WTC11 (cell line): ENCODE measurements at regions not wholly inside any gene's neighbourhood (a gene's known extent, or its start where the extent isn't known, plus 50 kb on each side); places are given as distances from the start of the nearest gene placed in this dataset.

ENCODE experiments used
- ATAC-seq: fragments of 200-7000 bp; cut with Tn5 transposase; 2 replicates; pipeline ENCODE4 v1.10.0; 2021; ENCODE audit warnings: mild to moderate bottlenecking, moderate library complexity
- CTCF ChIA-PET: fragments of 300-600 bp; sonication (Branson Sonifier 250); formaldehyde crosslinking; loops from one replicate; lab custom pipeline; 2021; ENCODE audit warnings: antibody characterized with exemption; lab: Charles Lee
- POLR2A ChIA-PET: fragments of 350-600 bp; sonication (Branson Sonifier 250); formaldehyde crosslinking; loops from one replicate; lab custom pipeline; 2021; ENCODE audit warnings: antibody characterized with exemption; lab: Charles Lee
- DNase-seq: peaks from one replicate; pipeline ENCODE4 v3.0.0; 2021; ENCODE audit warnings: low spot score
- H3K27ac Mint-ChIP-seq: 2 replicates; pipeline ENCODE4 v1.8.0; 2021; ENCODE audit warnings: mixed read lengths
- H3K27me3 Mint-ChIP-seq: 2 replicates; pipeline ENCODE4 v1.8.0; 2021; ENCODE audit warnings: low read depth, mild to moderate bottlenecking, moderate library complexity, mixed read lengths
- H3K36me3 Mint-ChIP-seq: 2 replicates; pipeline ENCODE4 v1.8.0; 2021; ENCODE audit warnings: mixed read lengths
- H3K4me1 Mint-ChIP-seq: 2 replicates; pipeline ENCODE4 v1.8.0; 2022; ENCODE audit warnings: mixed read lengths
- H3K4me3 Mint-ChIP-seq: 2 replicates; pipeline ENCODE4 v1.8.0; 2021; ENCODE audit warnings: mild to moderate bottlenecking, moderate library complexity, mixed read lengths
- H3K9me3 Mint-ChIP-seq: 2 replicates; pipeline ENCODE4 v1.8.0; 2021; ENCODE audit warnings: mixed read lengths
- ATF1 ChIP-seq: sonication (generic); formaldehyde crosslinking; IDR thresholded peaks from 2 replicates; pipeline ENCODE4 v1.8.1; 2023; ENCODE audit warnings: mild to moderate bottlenecking, moderate library complexity, missing genetic modification reagents
- CTCF ChIP-seq: fragments of 200-600 bp; IDR thresholded peaks from 2 replicates; pipeline ENCODE4 v1.8.0; 2022; ENCODE audit warnings: antibody characterized with exemption
- FOXK1 ChIP-seq: sonication (generic); formaldehyde crosslinking; IDR thresholded peaks from 2 replicates; pipeline ENCODE4 v1.8.0; 2022; ENCODE audit warnings: mild to moderate bottlenecking, moderate library complexity, missing genetic modification reagents
- HMGA2 ChIP-seq: fragments of 250-450 bp; sonication (Bioruptor Pico); IDR thresholded peaks from 2 replicates; pipeline ENCODE4 v1.4.0; 2021; ENCODE audit warnings: mild to moderate bottlenecking, moderate library complexity
- IRF1 ChIP-seq: sonication (generic); formaldehyde crosslinking; IDR thresholded peaks from 2 replicates; pipeline ENCODE4 v1.8.0; 2023; ENCODE audit warnings: missing genetic modification reagents
- MLX ChIP-seq: sonication (generic); formaldehyde crosslinking; IDR thresholded peaks from 2 replicates; pipeline ENCODE4 v1.8.1; 2023; ENCODE audit warnings: mild to moderate bottlenecking, missing genetic modification reagents, moderate library complexity
- ZNF281 ChIP-seq: sonication (generic); formaldehyde crosslinking; IDR thresholded peaks from 2 replicates; pipeline ENCODE4 v1.8.0; 2023; ENCODE audit warnings: mild to moderate bottlenecking, missing genetic modification reagents
- ZNF425 ChIP-seq: fragments of 250-450 bp; sonication (Bioruptor Pico); conservative IDR thresholded peaks from 2 replicates; pipeline ENCODE4 v1.9.0; 2021; ENCODE audit warnings: mild to moderate bottlenecking
- ZNF532 ChIP-seq: fragments of 250-450 bp; sonication (Bioruptor Pico); IDR thresholded peaks from 2 replicates; pipeline ENCODE4 v1.9.0; 2021; ENCODE audit warnings: mild to moderate bottlenecking, borderline replicate concordance
- ZNF671 ChIP-seq: fragments of 250-450 bp; sonication (Bioruptor Pico); IDR thresholded peaks from 2 replicates; pipeline ENCODE4 v1.8.0; 2021; ENCODE audit warnings: mild to moderate bottlenecking

- TF ChIP-seq ZNF425 (CRISPR knock-in tag): no peak
Observed at GRCh38 chr6:48894469-48894868, 568.6 kb downstream of the MMUT start (continued).

- peaks cover 10% of the 10 kb centered on the region for H3K9me3 Mint-ChIP-seq
- ChIA-PET CTCF (no interaction called here), POLR2A (no interaction called here)
- H3K4me1 Mint-ChIP-seq: no peaks in the 10 kb centered on the region
- DNase-seq (no peak), ATAC-seq (no peak)
- H3K27me3 Mint-ChIP-seq: no peaks in the 10 kb centered on the region
- no peak overlapping the region for H3K4me3 Mint-ChIP-seq
- H3K27ac Mint-ChIP-seq: no peak overlapping the region
- H3K36me3 Mint-ChIP-seq: no peaks in the 10 kb centered on the region
- no peak for TF ChIP-seq HMGA2 (CRISPR knock-in tag)
- TF ChIP-seq ZNF281 (CRISPR knock-in tag): no peak
- no peak for TF ChIP-seq MLX
Observed at GRCh38 chr6:48893048-48893447, 570.0 kb downstream of the MMUT start.

GRCh38 chr6:48891308-48891707, 571.7 kb downstream of the MMUT start:
- H3K27me3 Mint-ChIP-seq: no peaks in the 10 kb centered on the region
- no peak for ATAC-seq
- POLR2A ChIA-PET: no interaction called here
- TF ChIP-seq ZNF671 (no peak), IRF1 (no peak), ATF1 (CRISPR knock-in tag) (no peak), CTCF (no peak), ZNF532 (no peak), FOXK1 (CRISPR knock-in tag) (no peak)
- TF ChIP-seq, all 79 proteins: peak for 0
- CTCF ChIA-PET: no interaction called here
- Mint-ChIP-seq H3K27ac (no peak overlapping the region), H3K36me3 (no peaks in the 10 kb centered on the region), H3K4me3 (no peak overlapping the region), H3K4me1 (no peaks in the 10 kb centered on the region), H3K9me3 (peaks cover 10% of the 10 kb centered on the region)
- DNase-seq: no peak
